IMR-90 (cell line): ENCODE measurements at regions not wholly inside any gene's neighbourhood (a gene's known extent, or its start where the extent isn't known, plus 50 kb on each side); places are given as distances from the start of the nearest gene placed in this dataset.

Experiments
- ATAC-seq: fragments of 200-7000 bp; cut with Tn5 transposase; 2 replicates; pipeline ENCODE4 v1.9.1; 2020; ENCODE audit warnings: low read depth, mild to moderate bottlenecking, moderate library complexity
- BruUV-seq: library from RNA; stranded (reverse); fragments of 400-500 nt; replicated peaks from 2 replicates; lab custom pipeline; 2021; lab: Mats Ljungman, UMichigan
- CTCF ChIA-PET: fragments of 300-600 bp; formaldehyde crosslinking; extraction: SDS; loops from one replicate; lab custom pipeline; 2021; ENCODE audit warnings: antibody characterized with exemption; lab: Yijun Ruan, JAX
- POLR2A ChIA-PET: fragments of 300-600 bp; sonication (Branson Sonifier 250); formaldehyde crosslinking; loops from one replicate; lab custom pipeline; 2022; ENCODE audit warnings: antibody characterized with exemption; ENCODE audit not compliant: unreplicated experiment; lab: Charles Lee
- DNase-seq: peaks from one replicate; pipeline ENCODE4 v3.0.0; 2013
- H2AFZ ChIP-seq: replicated peaks from 2 replicates; pipeline ENCODE3; 2013; ENCODE audit warnings: low read length, mild to moderate bottlenecking; ENCODE audit not compliant: poor library complexity
- H2AK5ac ChIP-seq: 2 replicates; pipeline ENCODE4 v1.6.1; 2013; ENCODE audit warnings: low read depth, low read length, inconsistent platforms
- H2AK9ac ChIP-seq: replicated peaks from 2 replicates; pipeline ENCODE3; 2013; ENCODE audit warnings: mild to moderate bottlenecking, low read depth, low read length, moderate library complexity; ENCODE audit not compliant: poor library complexity
- H2BK120ac ChIP-seq: 2 replicates; pipeline ENCODE4 v1.6.1; 2013; ENCODE audit warnings: low read depth, low read length, inconsistent platforms
- H2BK15ac ChIP-seq: 3 replicates; pipeline ENCODE4 v1.6.1; 2013; ENCODE audit warnings: low read depth, low read length, inconsistent platforms
- H2BK20ac ChIP-seq: 2 replicates; pipeline ENCODE4 v1.6.1; 2013; ENCODE audit warnings: low read depth, mild to moderate bottlenecking, inconsistent platforms, low read length, moderate library complexity
- H2BK5ac ChIP-seq: 2 replicates; pipeline ENCODE4 v1.6.1; 2013; ENCODE audit warnings: mild to moderate bottlenecking, low read depth, low read length, inconsistent platforms; ENCODE audit not compliant: poor library complexity, severe bottlenecking
- H3K14ac ChIP-seq: replicated peaks from 2 replicates; pipeline ENCODE4 v1.6.1; 2013; ENCODE audit warnings: low read depth, low read length, inconsistent platforms
- H3K18ac ChIP-seq: 2 replicates; pipeline ENCODE4 v1.6.1; 2013; ENCODE audit warnings: low read depth, low read length, control low read depth
- H3K23ac ChIP-seq: 2 replicates; pipeline ENCODE4 v1.6.1; 2013; ENCODE audit warnings: low read depth, low read length, inconsistent platforms
- H3K27ac ChIP-seq: 2 replicates; pipeline ENCODE4 v1.5.1; 2013; ENCODE audit warnings: mild to moderate bottlenecking, control low read depth, low read length; ENCODE audit not compliant: insufficient read depth
- H3K27me3 ChIP-seq: 2 replicates; pipeline ENCODE4 v1.6.1; 2013; ENCODE audit warnings: low read length; ENCODE audit not compliant: control insufficient read depth, insufficient read depth
- H3K36me3 ChIP-seq: 2 replicates; pipeline ENCODE4 v1.6.1; 2013; ENCODE audit warnings: low read length, mixed read lengths; ENCODE audit not compliant: control insufficient read depth, insufficient read depth
- H3K4ac ChIP-seq: 2 replicates; pipeline ENCODE4 v1.6.1; 2013; ENCODE audit warnings: low read depth, low read length, inconsistent platforms
- H3K4me1 ChIP-seq: 2 replicates; pipeline ENCODE4 v1.6.1; 2013; ENCODE audit warnings: low read length, mixed read lengths; ENCODE audit not compliant: control insufficient read depth, insufficient read depth
- H3K4me2 ChIP-seq: 2 replicates; pipeline ENCODE4 v1.6.1; 2013; ENCODE audit warnings: low read depth, mild to moderate bottlenecking, control low read depth, low read length, moderate library complexity
- H3K4me3 ChIP-seq: 2 replicates; pipeline ENCODE4 v1.5.1; 2013; ENCODE audit warnings: low read depth, mild to moderate bottlenecking, control low read depth, low read length, moderate library complexity; ENCODE audit not compliant: insufficient read depth
- H3K56ac ChIP-seq: 2 replicates; pipeline ENCODE4 v1.6.1; 2013; ENCODE audit warnings: low read length, inconsistent platforms; ENCODE audit not compliant: insufficient read depth; ENCODE audit errors: extremely low read depth
- H3K79me1 ChIP-seq, 2 experiments: 2 replicates each; pipeline ENCODE4 v1.6.1; 2013; ENCODE audit warnings: low read length in 2 of 2, inconsistent platforms in 1 of 2, low read depth in 1 of 2
- H3K9ac ChIP-seq: 2 replicates; pipeline ENCODE4 v1.6.1; 2013; ENCODE audit warnings: low read depth, low read length, control low read depth
- H3K9me1 ChIP-seq: 2 replicates; pipeline ENCODE4 v1.6.1; 2013; ENCODE audit warnings: low read length, inconsistent platforms; ENCODE audit not compliant: insufficient read depth
- H3K9me3 ChIP-seq: 2 replicates; pipeline ENCODE4 v1.6.1; 2013; ENCODE audit warnings: low read length; ENCODE audit not compliant: control insufficient read depth, insufficient read depth
- H4K20me1 ChIP-seq: 2 replicates; pipeline ENCODE4 v1.6.1; 2013; ENCODE audit warnings: low read length, inconsistent platforms; ENCODE audit not compliant: insufficient read depth
- H4K5ac ChIP-seq: 2 replicates; pipeline ENCODE4 v1.6.1; 2013; ENCODE audit warnings: mild to moderate bottlenecking, low read depth, low read length, control low read depth
- H4K8ac ChIP-seq, 2 experiments: 2 replicates each; pipeline ENCODE4 v1.6.1; 2013; ENCODE audit warnings: low read depth in 2 of 2, low read length in 2 of 2, control low read depth in 1 of 2, inconsistent platforms in 1 of 2
- H4K91ac ChIP-seq: 2 replicates; pipeline ENCODE4 v1.6.1; 2013; ENCODE audit warnings: low read depth, low read length, inconsistent platforms; ENCODE audit not compliant: insufficient read depth
- CHD1 ChIP-seq: IDR thresholded peaks from 2 replicates; pipeline ENCODE4 v1.6.1; 2012; ENCODE audit warnings: low read depth, low read length, improper control_type of control experiment
- MAFK ChIP-seq: IDR thresholded peaks from 2 replicates; pipeline ENCODE4 v1.6.1; 2012; ENCODE audit warnings: low read depth, low read length, improper control_type of control experiment
- WGBS, 2 experiments: methylation state at CpG; one replicate each; pipeline versions ENCODE4 v1.1.5 to v1.1.7; 2013; ENCODE audit warnings: missing lambda C conversion rate in 2 of 2; ENCODE audit not compliant: insufficient read length in 1 of 2; ENCODE audit errors: extremely low coverage in 2 of 2; 5-methylcytosine and 5-hydroxymethylcytosine counted together
- dilution Hi-C: fragments of 300-500 bp; cut with HindIII; formaldehyde crosslinking; loops from one replicate; pipeline ENCODE4 v1.14.3; 2018; ENCODE audit warnings: low sequenced_read_pairs; ENCODE audit not compliant: unreplicated experiment
- in situ Hi-C: fragments of 300-500 bp; cut with MboI; formaldehyde crosslinking; loops from 3 replicates; pipeline ENCODE4 v1.14.3; 2019; ENCODE audit warnings: low sequenced_read_pairs, inconsistent platforms, mixed read lengths
- intact Hi-C: fragments of 100-400 bp; cut with micrococcal nuclease; formaldehyde crosslinking; loops from 2 replicates; pipeline ENCODE4 v1.10.0; 2022

DNA sequence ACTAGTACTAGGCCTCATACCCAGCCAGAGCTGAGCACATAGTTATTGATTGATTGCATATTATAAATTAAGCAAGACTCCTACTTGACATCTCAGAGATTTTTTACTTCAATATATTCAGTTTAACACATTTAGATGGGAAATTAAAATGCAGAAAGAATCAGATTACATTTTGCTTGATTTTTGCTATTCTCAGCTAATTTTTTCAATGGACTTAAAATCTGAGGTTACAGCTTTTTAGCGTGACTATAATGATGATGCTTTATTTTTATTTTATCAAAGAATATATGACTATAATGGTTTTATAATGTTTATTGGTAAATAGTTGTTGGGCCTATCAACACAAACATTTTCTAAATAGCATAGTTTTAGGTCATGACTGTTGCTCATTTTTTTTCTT is 493.0 kb upstream of the CNTNAP5 start:
- no peak overlapping the region for H3K18ac ChIP-seq
- no TSS peak for BruUV-seq
- ChIA-PET POLR2A (no interaction called here), CTCF (no interaction called here)
- no peak overlapping the region for H4K8ac ChIP-seq
- no peak overlapping the region for H3K4me2 ChIP-seq
- H2BK15ac ChIP-seq: no peak overlapping the region
- no peak overlapping the region for H3K56ac ChIP-seq
- H3K4me1 ChIP-seq: no peaks in the 10 kb centered on the region
- no peaks in the 10 kb centered on the region for H3K36me3 ChIP-seq
- in situ Hi-C loops (no loop called here), intact Hi-C loops (no loop called here), dilution Hi-C loops (no loop called here)
- no peak overlapping the region for H2BK20ac ChIP-seq
- no peak overlapping the region for H3K4me3 ChIP-seq
- H3K4ac ChIP-seq: no peak overlapping the region
- H3K23ac ChIP-seq: no peak overlapping the region
- no peak overlapping the region for H3K14ac ChIP-seq
- H4K5ac ChIP-seq: no peak overlapping the region
- H2AK9ac ChIP-seq: no peak overlapping the region
- WGBS, 2 experiments: no CpG with 5 or more reads among the region's 1 CpG
- no peak overlapping the region for H2BK5ac ChIP-seq
- H3K9ac ChIP-seq: no peak overlapping the region
- H4K20me1 ChIP-seq: no peaks in the 10 kb centered on the region
- H3K9me1 ChIP-seq: no peaks in the 10 kb centered on the region
- no peak overlapping the region for H3K27ac ChIP-seq
- TF ChIP-seq CHD1 (no peak), MAFK (peak; percentile 29; the same call in 1 of the 2 replicates)
- no peaks in the 10 kb centered on the region for H3K79me1 ChIP-seq
- H2AFZ ChIP-seq: no peak overlapping the region
- ATAC-seq: no peak
- no peak overlapping the region for H2BK120ac ChIP-seq
- no peak for DNase-seq
- no peak overlapping the region for H2AK5ac ChIP-seq
- peaks cover 3% of the 10 kb centered on the region for H3K9me3 ChIP-seq
- no peaks in the 10 kb centered on the region for H3K27me3 ChIP-seq
- no peak overlapping the region for H4K91ac ChIP-seq
